IPS DF 4.7 (cell line): ENCODE measurements at regions not wholly inside any gene's neighbourhood (a gene's known extent, or its start where the extent isn't known, plus 50 kb on each side); places are given as distances from the start of the nearest gene placed in this dataset.
"Not testable (repeated sequence)": the region's sequence is repeated elsewhere in the genome, so short reads cannot be mapped to it uniquely, and the experiment has no call there.

Source experiments
- DNase-seq: peaks from one replicate; pipeline ENCODE4 v3.0.0-alpha.2; 2013; ENCODE audit warnings: low spot score; ENCODE audit errors: extremely low read depth

DNA sequence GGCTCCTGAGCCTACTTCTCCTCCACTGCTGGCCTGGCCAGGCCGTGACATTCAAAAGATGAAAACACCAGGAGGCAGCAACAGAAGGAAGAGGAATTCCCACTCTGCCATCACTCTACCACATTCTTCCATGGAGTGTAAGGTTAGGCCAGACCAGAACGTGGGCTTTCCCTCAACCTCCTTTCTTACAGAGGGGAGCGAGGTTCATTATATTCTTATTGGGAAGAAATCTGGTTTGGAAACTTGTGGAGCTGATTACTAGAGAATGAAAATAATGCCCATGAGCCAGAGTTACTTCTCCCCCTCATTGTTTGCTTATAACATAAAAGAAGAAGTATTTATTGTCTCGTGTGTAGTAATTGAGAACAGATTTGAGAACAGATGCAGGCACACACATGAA is 136.3 kb upstream of the BASP1 start:
- DNase-seq: no peak

DNA sequence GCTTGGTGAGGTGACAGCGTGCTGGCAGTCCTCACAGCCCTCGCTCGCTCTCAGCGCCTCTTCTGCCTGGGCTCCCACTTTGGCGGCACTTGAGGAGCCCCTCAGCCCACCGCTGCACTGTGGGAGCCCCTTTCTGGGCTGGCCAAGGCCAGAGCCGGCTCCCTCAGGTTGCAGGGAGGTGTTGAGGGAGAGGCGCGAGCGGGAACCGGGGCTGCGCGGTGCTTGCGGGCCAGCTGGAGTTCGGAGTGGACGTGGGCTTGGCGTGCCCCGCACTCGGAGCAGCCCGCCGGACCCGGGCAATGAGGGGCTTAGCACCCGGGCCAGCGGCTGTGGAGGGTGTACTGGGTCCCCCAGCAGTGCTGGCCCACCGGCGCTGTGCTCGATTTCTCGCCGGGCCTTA is 134.2 kb upstream of the BASP1 start:
- DNase-seq: not testable (repeated sequence)

DNA sequence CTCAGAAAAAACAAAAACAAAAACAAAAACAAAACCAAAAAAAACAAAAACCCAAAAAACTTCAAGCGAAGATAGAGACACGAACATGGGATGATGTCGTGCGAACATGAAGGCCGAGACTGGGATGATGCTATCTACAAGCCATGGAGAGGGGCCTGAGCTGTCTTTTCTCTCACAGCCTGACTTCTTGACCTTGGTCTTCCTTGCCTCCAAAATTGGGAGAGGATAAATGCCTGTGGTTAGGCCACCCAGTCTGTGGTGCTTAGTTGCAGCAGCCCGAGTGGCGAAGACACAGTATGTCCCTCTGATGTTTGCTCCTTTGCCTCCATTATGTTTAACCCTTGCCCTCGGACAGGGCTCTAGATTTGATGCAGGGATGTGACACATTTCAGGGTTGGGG is 130.4 kb upstream of the BASP1 start:
- no peak for DNase-seq

DNA sequence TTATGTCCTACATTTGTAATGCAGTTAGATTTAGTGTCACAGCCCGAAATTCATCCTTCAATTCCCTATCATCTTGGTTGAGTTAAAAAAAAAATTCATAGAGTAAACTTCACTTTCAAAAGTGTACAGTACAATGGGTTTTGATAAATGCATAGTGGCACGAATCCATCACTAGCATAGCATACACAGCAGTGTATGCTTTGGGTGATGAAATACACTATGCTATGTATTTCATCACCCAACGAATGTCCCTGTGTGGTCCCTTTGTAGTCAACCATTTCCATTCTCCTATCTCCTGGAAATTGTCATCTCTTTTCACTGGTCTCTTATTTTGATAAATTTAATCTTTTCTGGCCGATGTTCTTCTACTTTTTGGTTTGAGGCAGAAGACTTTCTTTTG is 129.4 kb upstream of the BASP1 start:
- DNase-seq: no peak

DNA sequence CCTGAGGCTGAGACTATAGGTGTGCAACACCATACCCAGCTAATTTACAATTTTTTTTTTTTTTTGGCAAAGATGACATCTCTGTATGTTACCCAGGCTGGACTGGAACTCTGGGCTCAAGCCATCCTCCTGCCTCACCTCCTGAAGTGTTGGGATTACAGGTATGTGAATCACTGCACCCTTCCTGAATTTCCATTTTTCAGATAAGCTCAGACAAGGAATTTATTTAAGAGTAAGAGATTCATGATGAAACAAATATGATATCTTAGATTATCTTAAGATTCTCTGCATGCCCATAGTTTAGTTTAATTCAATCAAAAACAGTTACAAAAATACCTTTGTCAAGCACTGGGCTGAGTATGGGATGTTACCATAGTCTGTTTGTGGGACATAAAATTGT is 128.4 kb upstream of the BASP1 start:
- DNase-seq: no peak

DNA sequence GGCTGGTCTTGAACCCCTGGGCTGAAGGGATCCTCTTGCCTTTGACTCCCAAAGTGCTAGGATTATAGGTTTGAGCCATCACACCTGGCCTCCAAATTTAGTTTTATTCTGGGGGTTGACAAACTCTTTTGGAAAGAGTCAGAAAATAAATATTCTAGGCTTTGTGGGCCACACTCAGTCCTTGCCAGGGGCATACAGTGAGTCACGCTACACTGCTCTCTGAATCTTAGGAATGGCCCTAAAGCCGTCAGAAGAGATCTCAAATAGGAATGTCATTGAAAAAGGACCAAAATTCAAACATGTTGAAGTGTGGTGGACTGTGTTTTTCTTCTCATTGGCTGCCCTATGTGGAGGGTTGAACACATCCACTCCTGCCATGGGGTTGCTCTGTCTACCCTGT is 127.7 kb upstream of the BASP1 start:
- DNase-seq: no peak

DNA sequence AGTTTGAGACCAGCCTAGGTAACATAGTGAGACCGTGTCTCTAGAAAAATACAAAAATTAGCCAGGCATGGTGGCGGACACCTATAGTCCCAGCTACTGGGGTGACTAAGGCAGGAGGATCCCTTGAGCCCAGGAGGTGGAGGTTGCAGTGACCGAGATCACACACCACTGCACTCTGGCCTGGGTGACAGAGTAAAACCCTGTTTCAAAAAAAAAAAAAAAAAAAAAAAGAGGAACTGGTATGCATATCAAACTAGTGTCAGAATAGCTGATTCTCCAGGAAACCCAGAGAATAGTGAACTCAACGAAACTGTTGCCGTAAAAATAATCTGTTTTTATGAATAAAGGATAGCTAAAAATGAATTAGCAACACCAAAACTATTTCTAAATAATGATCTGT is 126.6 kb upstream of the BASP1 start:
- no peak for DNase-seq

DNA sequence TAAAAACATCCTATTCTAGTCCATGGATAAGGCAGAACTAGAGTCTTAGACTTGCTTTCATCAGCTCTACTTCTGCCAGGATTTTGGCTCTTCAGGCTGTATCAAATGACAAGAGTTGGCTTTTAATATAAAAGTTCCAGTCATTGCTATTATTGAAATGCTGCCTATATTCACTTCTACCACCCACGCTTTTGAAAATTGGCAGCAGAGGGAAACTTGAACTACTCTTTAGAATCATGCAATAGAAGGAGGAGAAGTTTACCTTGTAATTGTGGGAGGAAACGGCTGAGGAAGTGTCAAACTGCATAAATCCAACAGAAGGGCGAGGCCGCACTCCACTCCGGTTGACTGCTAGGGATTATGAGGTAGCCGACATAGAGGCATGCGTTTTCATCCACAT is 122.6 kb upstream of the BASP1 start:
- no peak for DNase-seq

DNA sequence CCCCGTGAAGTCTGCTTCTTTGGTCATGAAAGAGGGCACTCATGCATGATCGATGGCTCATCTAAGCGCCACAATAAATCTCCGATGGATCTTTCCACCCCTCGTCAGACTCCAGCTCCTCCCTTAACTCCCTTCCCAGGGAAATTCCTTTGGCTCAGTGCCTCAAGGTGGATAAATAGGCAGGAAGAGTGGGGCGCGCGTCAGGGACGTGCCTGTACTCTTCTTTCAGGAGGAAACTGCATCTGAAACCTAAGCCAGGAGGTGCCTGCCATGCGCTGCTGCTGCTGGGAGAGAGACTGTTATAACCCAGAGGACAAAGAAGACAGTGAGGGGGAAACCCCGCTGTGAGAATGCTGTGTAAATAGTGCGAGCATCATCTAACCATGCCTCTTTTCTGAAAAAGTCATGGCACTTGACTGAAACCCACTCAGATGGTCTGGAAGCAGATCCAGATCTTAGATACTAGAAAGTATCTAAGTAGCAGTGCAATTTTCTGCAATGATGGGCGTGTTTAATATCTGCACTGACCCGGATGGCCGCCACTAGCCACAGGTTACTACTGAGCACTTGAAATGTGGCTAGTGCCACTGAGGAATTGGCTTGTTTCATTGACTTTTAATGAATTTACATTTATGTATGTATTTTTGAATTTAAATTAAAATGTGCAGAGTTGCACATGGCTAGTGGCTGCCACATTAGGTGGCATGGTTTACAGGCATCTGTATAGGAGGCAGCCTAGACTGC is 120.3 kb upstream of the BASP1 start:
- no peak for DNase-seq

DNA sequence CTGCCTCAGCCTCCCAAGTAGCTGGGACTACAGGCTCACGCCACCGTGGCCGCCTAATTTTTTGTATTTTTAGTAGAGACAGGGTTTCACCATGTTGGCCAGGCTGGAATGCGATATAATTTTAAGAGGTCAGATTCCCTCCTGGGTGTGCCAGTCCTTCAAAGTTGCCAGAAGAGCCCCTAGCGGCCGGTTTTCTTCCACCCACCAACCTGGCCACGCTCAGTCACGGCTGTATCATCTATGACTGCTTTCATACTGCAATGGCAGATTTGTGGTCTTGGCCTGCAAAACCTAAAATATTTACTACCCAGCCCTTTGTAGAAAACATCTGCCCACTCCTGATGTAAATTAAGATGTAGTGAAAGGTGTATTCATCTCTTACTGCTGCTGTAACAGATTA is 117.5 kb upstream of the BASP1 start:
- DNase-seq: no peak

DNA sequence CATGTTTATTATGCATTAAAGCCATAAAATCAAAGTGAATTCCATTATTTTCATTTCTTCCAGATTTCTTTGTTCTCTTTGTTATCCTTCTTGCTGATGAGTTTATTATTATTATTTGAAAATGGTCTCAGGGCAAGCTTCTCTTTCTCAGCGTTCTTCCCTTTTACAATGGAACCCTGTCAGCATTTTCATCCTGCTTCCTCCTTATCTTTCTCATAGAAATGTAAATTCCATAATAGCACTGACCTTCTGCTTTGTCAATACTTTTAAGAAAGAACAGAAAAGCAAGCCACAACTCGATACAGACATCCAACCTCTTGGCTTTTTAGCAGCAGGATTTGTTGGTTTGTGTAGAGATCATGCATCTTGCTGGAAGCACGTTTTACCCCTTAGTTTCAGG is 114.0 kb upstream of the BASP1 start:
- DNase-seq: no peak

DNA sequence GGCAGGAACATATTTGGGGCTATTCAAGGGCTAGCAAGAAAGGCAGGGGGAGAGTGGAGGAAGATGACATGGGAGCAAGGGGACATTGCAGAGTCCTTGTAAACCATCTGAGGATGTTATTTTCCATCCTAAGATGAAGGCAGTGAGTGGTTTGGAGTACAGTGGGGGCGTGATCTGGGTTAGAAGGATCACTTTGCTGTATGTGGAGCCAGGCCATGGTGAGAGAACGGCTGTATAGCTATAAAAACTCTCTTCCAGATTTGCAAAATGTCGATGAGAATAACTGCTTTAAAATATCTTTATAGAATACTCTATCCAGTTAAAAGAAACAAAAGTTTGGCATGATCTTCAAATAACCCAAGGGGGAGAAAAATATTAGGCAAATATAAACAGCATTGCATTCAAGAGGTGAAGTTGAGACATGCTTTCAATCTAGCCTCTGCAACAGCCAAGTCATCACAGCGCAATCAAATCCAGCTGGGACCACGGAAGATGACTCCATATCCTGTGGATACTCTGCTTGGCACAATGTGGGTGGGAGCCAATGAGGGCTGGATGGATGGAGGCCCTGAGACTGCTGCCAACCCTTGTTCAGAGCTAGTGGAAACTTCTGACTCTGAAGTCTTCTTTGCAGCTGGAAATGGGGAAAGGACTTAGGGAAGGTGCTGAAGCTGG is 111.5 kb upstream of the BASP1 start:
- DNase-seq: no peak

DNA sequence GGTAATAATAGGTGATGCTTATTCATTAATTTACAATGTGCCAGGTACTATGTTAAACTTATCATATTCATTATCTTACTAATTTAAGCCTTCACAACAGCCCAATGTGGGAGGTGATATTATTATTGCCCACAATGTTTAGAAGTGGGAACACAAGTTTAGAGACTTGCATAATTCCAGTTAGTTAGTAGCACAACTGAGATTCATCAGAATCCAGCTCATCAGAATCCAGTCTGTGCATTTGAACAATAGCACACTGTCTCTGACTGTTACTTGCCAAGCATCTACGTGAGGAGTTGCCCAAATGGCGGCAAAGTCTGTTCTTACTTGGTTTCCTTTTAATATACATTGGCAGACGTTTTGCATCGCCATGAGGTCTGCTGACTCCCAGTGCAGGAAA is 110.9 kb upstream of the BASP1 start:
- DNase-seq: no peak

DNA sequence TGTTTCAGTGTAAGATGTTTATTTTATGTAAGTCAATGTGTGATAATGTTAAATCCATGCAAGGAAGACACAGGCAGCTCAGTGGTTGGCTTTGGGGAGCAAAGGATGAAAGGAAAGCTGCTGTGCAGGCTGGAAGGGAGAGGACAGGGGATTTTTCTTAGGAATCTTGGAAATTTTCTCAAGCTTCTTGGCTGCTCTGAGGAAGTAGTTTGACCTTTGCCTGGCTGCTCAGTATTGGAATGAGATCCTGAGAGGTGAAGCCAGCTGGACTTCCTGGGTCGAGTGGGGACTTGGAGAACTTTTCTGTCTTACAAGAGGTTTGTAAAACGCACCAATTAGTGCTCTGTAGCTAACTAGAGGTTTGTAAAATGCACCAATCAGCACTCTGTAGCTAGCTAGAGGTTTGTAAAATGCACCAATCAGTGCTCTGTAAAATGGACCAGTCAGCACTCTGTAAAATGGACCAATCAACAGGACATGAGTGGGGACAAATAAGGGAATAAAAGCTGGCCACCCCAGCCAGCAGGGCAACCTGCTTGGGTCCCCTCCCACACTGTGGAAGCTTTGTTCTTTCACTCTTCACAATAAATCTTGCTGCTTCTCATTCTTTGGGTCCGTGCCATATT is 105.2 kb upstream of the BASP1 start:
- DNase-seq: not testable (repeated sequence)

DNA sequence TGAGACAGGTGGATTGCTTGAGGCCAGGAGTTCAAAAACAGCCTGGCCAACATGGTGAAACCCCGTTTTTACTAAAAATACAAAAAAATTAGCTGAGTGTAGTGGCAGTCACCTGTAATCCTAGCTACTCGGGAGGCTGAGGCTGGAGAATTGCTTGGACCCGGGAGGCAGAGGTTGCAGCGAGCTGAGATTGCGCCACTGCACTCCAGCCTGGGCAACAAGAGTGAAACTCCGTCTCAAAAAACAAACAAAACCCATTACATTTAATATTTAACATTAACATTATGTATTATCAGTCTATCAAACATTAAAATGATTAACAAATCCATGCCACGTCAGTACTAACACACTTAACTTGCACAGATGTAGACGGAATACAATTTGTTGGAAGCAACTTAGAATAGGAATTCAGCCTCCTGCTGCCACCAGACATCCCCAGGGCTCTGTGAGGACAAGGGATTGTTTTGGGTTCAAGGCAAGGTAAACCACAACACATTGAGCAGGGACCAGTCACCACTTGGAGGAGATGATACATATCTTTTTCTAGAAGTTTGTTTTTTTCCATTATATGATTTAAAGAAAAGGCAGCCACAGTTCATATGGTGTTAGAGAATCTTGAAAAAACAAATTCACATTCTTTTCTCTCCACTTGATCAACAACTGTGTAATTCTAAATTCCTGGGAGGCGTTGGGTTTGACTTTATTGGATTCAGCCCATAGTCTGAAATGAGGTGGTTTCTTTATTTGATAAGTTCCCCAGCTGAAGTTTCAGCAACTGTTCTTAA is 104.1 kb upstream of the BASP1 start:
- no peak for DNase-seq

DNA sequence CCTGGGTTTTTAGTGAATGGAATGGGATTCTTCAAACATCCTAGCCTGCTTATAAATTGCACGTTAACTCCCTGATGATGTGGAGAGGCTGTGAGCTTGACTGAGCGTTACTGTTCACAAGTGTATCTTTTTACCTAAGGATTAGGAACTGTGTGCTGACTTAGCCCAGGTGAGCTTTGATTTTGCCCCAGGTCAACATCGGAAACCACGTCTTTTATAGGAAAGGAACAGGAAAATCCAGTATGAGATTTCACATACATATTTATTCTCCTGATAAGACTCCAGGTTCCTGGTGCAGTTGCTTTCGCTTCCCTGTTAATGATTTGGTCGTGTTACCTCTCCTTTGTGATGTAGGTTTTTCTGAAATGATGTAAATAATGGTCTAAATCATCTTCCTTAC is 103.2 kb upstream of the BASP1 start:
- no peak for DNase-seq

DNA sequence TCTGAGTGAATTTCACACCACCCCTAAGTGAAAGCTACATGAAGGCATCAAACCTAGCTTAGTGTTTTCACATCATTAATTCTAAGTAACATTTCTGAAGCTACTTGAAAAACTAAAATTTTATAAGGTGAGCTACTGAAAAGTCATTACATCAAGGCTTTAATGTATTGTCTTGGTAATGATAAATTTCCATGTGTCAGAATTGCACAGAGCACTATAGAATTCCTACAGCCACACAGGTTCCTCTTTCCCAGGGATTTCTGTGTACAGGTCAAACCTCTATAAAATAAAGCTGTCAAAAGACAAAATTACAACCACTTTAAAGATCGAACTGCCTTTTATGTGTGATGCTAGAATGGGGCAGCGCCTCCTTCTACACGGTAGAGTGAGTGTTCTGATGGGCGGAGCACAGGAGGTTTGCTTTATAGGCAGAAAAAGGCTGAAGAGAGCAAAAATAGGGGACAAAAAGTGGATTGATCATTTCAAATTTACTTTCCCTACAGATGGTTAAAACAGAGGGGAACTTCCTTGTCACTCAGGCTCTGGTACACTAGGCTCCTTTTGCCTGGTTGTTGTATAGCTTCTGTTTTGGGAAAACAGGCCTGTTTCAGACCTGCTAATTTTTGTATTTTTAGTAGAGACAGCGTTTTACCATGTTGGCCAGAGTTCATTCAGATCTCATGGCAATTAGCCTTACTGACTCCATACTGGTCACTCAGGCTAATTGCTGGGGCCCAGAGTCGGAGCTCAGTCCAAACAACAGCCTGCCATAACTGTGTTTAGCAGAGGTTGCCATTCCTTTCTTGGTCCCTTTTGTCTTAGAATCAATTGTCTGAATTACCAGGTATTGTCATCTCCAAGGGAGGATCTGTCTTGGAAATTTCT is 102.5 kb upstream of the BASP1 start:
- no peak for DNase-seq

DNA sequence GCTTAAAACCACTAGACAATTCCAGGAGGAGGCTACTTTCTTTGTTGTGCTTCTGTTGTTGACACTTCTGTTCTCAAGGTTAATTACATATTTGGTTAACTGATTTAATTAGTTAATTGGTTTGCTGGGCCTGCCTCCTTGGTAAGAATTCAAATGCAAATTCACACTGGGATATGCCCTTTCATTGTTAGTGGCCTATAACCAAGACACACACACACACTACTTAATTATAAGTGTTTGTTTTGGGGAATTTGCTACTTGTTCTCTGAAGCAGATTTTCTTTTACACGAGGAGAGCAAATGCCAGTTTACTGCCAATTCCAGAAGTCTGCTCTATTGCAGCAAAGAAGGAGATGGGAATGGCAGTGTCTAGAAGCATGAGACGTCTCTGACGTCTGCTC is 101.6 kb upstream of the BASP1 start:
- no peak for DNase-seq

DNA sequence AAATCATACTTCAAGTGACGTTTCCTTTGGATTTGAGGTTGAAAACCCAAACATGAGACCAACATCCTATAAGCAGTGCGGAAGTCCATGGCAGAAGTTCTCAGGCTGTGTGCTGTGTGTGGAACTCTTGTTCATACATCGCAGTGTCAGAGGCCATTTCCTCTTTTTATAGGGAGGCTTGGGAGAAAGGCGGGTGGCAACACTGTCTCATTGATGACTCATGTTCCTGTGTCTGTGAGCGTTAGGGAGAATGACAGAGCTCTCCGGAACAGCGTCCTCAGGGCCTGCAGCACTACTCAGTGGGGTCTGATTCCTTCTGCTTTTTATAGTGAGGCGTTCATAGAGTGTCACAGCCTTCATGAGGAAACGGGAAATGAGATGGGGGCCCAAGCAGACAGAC is 98.8 kb upstream of the BASP1 start:
- DNase-seq: no peak

DNA sequence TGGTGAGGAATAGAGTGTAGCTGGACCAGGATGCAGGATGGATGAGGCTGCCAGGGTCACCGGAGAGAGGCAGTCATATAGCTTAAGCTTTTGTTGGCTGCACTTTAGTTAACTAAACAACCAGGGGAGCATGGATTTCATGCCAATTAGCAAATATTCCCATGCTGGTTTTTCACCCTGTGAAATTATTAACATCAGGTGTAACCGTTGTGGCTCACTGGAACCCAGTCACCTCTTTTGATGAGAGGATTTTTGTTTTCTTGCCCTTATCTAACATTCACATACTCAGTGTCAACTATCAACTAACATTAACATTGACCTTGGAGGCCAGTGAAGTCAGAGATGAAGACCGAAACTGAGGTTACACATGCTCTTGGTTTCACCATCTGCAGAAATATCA is 97.2 kb upstream of the BASP1 start:
- no peak for DNase-seq

DNA sequence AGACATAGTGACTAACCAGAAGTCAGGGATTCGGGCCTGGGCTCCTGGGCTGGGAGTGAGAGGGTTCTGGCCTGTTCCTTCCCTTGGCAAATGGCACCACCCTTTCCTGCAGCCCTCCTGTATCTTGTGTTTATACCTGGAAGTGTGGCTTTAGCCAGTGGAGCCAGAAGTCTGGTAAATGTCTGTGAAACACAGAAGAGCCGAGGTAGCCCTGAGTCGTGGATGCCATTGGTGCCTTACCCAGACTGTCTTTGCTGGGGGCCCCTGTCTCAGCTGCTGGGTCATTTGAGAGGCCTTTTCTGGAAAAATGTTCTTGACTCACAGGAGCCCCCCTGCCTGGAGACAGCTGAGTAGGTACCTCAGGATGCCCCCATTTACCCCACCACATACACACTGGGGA is 95.7 kb upstream of the BASP1 start:
- no peak for DNase-seq
